Stimulated activated CD4-positive, alpha-beta T cell treated with anti-CD3 and anti-CD28 coated beads, Interleukin-4, amount 100 ng/mL, for 4 hours (primary cell): ENCODE measurements at regions not wholly inside any gene's neighbourhood (a gene's known extent, or its start where the extent isn't known, plus 50 kb on each side); places are given as distances from the start of the nearest gene placed in this dataset.
"Not testable (repeated sequence)": the region's sequence is repeated elsewhere in the genome, so short reads cannot be mapped to it uniquely, and the experiment has no call there.

ENCODE experiments used
- DNase-seq, 2 experiments: peaks; one replicate each; pipeline ENCODE4 v3.0.0-alpha.2; 2020

DNA sequence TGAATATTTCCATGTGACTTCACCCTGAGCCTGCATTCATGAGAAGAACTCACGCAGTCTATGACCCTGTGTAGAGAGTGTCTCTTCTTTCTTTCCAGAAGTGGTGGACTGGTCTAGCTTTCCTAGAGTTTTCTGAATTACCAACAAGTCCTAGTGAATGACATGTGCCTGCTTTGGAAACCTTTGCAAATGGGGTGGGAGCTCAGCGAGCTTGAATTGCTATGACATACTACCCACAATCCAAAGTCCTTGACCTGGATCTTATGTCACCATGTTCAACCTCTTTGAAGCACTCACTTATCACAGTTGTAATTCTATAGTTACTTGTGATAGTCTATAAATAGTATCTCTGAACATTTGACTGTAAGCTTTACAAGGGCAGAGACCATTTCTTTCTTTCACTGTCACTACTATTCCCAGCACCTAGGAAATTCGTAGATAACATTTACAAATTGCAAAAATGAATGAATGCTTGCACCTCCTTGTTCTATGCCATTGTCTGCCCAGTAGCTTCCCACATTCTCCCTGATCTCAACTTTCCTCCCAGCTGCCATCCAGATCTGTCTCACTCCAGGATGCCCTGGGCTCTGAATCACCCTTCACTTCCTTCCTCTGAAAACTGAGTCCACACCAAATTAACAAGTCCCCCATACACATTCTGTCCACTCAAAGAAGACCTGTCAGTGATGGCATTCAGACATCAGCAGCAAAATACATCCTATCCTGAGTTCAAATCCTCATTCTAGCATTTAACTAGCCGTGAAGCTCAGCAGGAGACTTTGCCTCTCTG is 201.9 kb upstream of the SESN3 start:
- DNase-seq, result no peak

DNA sequence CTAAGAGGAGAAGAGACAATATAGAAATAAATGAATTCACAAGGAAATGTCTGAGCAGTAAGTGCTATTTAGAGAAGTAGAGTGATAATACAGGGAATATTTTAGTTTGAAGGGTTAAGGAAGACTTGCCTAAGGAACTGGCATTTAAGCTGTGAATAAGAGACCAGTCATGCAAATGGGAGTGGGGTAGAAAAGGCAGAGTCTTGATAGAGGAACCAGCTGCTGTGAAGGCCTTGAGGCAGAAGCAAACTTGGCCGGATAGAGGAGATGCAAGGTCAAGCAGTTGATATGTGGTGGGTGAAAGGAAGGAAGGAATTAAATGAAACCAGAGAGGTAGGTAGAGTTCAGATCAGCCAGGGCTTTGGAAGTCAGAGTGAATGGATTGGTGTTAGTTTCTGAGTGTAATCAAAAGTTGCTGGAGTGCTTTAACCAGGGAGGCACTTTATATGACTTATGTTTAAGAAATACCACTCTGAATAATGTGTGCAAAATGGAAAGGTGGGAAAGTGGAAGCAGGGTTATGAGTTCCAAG is 198.4 kb upstream of the SESN3 start:
- DNase-seq, result no peak

DNA sequence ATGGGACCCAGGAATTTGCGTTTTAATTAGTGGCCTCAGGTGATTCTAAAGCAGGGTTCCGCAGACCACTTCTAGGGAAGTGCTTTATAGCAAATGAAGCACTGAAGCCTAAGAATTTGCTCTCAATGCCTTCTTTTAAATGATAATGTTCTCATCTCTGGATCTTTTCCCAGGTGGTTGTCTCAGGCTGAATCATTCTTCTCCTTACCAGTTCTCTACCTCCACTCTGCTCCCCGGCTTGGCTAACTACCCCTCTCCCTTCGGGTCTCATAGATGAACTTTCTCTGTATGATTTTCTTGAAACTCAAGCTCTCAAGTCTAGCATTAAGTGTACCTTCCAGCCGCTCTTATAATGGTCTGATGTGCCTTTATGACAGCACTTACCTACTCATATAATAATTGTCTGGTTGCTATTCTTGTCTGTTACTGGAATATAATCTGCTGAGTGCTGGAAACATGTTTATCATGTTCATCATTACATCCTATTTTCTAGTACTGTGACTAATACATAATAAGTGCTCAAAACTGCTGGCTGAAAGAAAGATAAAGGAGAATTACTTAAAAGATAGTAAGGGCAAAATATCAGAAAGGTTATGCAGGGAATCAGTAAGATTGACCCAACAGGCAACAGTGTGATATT is 195.9 kb upstream of the SESN3 start:
- DNase-seq, result no peak

DNA sequence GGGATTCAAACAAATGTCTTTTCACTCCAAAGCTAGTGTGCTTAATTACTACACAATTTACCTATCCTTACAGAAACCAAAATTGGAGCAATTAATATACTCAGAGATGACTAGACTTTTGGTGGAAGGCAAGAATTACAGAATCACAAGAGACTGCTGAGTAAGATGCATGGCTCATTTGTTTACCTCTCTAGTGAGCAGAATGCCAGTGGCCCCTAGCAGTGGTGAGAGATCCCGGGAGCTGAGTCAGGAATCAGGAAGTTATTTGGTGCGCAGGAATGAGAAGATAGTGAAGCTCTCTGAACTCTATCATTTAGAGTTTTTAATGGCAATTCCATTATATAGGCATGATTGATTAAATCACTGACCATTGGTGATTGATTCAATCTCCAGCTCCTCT is 188.9 kb upstream of the SESN3 start:
- no peak for DNase-seq

DNA sequence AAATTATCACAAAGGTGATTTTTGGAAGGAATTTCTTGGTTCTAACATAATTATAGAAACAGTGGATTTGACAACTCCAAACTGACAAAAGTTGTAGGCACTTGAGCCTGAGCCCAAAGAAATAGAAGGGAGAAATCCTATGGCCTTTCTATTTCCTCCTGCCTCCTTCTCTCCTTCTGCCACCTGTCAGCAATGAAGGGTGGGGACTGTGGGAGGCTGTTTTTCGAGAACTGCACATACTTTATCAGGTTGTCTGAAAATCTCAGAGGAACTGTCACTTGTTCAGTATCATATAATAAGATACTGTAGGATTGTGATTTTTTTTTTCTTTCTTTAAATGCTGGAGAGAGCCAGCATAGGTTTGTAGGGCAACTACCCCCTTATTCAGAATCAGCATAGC is 187.9 kb upstream of the SESN3 start:
- DNase-seq, result no peak

DNA sequence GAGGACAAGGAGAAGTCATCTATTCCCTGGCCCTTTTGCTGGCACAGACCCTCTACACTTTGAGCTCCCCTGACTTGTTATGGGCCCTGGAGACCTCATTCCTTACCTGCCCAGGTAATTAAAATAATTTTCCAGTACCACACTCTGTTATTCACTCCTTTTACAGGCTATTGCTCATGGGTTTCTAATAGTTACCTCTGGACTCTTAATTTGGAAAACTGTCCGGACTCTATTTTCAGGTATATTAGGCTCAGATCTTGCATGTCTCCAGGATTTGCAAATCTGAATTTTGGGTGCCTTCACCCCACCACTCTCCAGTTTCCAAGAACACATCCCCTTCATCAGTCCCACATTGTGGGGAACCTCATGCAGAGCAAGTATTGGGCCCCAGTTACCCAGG is 186.8 kb upstream of the SESN3 start:
- DNase-seq, result no peak

DNA sequence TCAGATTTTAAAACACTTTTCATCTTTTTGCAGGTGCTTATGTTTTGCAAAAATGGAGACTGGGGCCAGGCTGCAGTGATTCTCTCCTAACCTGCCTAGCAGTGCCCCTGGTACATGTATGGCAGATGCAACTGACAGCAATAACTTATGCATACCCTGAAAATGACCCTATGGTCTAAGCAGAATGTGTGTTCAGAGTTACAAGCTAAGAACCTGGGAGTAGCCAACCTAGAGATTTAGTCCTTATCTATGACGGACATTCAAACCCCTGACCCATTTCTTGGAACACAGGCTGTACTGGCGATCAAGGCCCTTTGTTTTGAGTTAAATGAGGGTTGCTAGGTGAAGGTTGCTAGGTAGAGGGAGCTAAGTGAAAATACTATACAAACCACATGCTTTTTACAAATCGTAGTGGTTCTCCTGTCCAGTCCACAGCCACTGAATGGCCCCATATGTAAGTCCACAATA is 184.9 kb upstream of the SESN3 start:
- no peak for DNase-seq

DNA sequence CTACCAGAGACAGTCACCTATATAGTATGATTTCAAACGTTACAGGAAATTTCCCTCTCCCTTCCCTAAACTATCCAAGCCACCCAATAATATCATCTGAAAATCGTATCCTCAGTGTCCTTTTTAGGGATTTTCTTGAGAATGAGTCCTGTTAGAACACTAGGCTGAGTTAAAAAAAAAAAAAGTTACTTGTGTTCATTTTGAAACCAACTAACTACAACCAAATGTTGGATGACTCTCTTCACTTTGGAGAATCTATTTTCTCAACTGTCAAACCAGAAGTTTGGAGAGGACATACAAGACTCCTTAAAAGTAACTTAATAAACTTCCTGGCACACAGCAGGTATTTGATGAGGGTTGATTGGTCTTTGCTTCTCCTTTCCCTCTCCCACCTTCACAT is 183.2 kb upstream of the SESN3 start:
- DNase-seq, result no peak

DNA sequence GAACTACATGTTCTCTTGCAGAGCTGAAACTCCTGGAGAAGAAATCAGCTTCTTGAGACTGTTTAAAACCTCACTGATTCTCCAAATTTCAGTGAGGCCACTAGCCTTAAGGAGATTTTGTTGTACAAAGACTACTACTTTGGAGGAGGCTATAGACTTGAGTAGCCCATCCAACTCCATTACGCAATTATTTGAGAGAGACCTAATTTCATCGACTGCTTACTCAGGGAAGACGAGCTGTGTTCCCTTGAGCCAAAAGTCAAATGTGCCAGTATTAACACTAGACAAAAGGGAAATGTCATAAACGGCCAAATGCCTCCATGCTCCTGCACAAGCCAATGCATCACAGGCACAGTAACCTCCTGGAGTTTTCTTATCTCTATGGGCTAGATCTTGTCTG is 182.8 kb upstream of the SESN3 start:
- DNase-seq, result no peak

DNA sequence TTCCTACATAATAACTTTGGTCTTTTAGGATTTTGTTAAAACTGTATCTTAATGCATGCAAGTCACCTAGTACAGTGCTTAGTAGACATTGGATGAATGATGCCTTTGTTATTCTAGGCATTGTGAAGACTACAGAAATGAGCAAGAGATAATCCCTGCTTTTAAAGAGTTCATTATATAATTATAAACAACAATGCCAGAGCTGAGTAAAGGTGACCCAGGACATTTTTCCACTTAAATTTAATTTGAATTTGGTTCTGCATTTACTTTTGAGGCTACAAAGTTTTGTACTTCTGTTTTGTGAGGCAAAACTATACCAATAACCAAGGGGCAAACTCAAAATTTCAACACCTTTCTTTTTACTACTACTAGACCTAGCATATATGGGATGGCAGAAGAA is 182.0 kb upstream of the SESN3 start:
- no peak for DNase-seq

DNA sequence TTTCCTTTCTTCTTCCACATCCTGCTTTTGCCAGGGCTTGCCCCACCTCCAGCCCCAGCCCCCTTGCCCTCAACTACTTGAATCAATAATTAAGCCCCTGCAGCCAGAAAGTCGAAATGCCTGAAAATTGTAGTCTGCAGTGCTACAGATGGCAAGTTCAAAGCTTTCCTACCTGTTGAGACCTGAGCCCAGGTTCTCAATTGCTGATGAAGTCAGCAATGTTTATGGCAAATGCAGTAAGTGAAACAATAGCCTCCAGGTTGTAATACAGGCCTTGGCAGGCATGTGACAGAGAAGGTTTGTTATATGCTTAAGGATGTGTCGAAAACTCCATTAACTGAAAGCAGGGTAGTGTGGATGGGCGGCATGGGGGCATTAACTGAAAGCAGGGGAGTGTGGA is 181.1 kb upstream of the SESN3 start:
- DNase-seq, result no peak

DNA sequence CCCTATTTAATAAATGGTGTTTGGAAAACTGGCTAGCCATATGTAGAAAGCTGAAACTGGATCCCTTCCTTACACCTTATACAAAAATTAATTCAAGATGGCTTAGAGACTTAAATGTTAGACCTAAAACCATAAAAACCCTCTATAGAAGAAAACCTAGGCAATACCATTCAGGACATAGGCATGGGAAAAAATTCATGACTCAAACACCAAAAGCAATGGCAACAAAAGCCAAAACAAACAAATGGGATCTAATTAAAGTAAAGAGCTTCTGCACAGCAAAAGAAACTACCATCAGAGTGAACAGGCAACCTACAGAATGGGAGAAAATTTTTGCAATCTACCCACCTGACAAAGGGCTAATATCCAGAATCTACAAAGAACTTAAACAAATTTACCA is 179.7 kb upstream of the SESN3 start:
- DNase-seq, result not testable (repeated sequence)

DNA sequence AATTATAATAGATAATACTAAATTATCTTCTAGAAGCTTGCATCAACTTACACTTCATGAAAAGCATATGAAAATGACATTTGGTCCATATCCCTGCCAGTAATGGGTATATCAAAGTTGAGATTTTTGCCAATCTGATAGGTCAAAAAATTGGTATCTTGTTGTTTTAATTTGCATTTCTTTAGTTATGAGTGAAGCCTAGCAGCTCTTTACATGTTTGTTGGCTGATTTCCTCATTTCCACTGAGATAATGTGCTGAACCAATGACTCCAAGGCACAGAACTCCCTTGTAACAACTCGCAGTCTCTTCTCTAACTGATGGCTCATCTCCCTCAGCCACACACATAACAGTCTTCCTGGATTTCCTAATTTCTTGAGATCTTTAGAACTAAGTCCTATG is 175.3 kb upstream of the SESN3 start:
- no peak for DNase-seq

DNA sequence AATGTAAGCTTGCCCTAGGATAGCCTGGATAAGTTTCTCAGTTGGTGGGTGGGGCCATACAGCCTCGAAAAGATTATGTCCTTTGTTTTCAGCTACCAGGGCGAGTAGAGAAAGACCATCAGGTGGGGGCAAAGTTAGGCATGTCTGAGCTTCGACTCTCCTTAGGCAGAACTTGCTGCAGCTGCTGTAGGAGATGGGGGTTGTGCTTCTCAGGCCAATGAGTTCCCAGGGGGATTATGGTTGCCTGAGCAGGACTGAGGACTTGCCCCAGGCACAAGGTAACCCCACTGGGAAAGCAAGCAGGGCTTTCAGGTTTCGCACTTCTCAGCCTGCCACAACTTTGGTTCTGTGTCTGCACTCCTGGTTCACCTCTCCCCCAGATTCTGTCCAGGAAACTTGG is 173.4 kb upstream of the SESN3 start:
- DNase-seq, result no peak

DNA sequence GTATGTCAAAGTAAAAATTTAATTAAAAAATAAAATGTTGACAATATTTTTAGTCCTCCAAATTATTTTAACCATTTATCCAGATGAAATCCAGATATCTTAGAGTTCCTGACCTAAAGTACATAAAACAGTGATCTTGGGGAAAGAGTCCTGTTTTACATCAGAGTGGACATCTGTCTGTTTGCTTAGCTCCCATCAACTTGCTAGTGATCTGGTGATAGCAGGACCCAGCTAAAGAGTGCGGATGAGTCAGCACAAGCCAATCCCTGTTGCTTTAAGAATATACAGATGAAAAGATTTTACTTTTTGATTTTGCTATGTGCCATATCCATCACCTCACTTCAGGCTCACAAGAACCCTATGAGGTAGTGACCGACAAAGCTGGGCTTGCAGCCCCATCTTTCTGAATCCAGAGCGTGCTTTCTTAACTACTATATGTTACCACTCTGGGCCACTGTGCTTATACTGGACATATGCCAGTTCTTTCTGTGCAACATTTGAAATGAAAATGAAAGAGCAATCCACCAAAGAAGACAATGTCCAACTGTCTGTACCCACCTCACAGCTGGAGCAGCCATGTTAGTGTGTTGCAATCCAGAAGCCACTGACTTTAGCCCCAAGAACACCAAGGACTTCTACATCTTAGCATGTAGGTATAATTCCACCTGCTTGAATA is 167.6 kb upstream of the SESN3 start:
- DNase-seq, result no peak

DNA sequence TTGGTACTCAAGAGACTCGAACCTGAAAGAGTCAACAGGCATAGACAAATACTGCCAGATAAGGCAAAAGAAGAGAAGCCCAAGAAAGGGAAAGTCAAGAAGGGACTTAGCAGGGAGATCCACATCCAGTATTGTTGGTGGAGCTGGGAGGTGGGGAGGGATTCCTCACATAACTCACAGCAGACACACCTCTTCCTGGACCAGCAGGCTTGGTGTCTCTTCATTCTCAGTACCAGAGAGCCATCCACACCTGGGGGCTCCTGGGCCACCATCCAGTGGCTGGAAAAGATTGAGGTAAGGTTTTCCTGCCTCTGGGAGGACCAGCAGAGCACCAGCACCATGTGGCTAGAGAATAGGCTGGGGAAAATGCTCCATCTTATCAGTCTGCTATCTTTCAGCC is 161.6 kb upstream of the SESN3 start:
- DNase-seq, result no peak

DNA sequence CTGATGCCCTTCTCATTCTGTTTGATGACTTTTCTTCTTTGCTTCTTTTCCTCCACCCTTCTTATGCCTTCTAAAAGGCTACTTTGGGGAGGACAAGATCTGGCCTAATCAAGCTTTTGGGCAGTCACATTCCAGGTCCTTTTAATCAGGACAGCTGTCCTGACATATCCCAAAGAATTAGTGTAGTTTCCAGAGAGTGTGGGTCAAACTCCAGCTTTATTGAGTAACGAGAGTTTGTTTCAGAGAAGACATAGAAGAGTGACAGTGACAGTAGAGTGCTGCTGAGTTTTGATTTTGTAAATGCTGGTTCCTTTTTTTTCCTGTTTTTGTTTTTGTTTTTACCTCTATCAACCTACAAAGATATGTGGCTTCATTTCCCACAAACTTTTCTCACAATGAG is 158.4 kb upstream of the SESN3 start:
- no peak for DNase-seq

DNA sequence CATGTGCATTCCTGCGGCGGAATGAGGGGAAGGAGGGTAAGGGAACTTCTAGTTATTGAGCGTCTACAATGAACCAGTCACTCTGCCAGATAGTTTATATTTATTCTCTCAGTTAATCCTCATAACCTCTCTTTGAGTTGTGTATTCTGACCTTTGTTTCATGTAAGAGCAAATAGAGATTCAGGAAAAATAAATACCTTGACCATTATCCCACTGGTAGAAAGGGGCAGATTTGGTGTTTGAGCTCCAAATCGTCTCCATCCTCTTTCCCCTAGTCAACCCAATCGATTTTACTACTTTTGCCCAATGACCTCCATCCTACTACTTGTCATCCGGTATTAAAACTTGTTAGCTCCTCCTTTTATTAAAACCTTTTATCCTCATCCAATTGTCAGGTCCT is 157.1 kb upstream of the SESN3 start:
- no peak for DNase-seq

DNA sequence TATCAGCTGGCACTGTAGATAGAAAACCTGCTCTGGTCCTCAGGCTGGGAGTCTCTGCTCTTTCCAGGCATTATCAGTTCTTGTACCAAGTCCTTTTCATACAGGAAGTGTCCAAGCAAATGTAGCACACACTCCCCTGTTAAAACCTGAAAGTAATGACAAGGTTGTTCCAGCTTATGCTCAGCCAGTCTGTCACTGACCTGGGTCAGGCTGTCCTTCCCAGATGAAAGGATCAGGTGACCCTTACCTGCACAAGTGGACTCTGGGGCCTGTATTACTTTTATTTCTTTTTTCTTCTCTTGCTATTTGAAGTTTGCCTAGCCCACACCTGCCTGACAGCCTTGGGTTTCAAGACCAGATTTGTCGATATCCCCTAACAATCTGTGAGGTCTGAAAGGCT is 156.3 kb upstream of the SESN3 start:
- DNase-seq, result no peak

DNA sequence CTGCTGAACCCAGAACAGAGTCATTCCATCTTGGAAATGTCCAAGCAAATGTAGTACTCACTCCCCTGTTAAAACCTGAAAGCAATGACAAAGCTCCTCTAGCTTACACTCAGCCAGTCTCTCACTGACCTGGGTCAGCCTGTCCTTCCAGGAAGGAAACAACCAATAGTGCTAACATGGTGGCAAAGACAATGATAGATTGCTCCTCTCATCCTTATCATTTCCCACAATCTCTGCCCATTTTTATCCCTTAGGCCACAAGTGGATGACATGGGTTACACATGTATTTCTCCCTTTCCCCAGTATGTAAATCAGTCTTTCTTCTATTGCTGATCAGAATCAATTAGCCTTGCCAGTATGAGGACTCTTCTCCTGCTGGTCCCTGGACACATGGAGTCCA is 154.6 kb upstream of the SESN3 start:
- DNase-seq, result no peak

DNA sequence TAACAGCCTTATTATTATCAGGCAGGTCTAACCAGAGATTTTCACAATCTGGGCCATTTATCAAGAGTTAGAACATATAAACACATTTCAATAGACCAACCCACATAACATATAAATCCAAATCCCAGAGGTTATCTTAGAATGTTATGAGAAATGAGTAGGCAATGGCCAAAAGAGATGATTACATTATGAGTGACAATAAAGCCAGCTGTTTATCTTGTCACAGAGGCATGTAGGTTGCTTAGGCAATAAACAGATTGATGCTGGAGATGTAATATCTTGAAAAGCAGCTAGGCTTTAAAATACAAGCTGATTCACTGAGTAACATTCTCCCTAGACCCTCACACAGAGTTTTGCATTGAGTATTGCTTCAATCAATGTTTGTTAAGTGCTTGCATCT is 148.5 kb upstream of the SESN3 start:
- no peak for DNase-seq

DNA sequence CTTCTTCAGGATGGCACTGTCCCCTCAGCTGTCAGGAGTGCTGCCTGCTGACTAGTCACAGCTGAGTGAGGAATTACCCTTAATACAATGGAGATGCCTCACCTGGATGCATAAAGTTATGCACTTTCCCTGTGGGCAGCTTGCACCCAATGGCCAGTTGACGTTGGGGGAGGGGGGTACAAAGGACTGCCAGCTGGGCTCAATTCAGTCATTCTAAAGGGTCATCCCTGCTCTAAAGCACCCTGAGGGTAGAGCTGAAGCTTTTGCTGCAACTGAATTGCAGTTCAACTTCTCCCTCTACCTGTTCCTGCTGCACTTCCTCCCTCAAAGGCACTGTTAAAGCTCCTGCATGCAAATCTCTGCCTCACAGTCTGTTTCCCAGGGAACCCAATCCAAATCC is 147.8 kb upstream of the SESN3 start:
- DNase-seq, result no peak

DNA sequence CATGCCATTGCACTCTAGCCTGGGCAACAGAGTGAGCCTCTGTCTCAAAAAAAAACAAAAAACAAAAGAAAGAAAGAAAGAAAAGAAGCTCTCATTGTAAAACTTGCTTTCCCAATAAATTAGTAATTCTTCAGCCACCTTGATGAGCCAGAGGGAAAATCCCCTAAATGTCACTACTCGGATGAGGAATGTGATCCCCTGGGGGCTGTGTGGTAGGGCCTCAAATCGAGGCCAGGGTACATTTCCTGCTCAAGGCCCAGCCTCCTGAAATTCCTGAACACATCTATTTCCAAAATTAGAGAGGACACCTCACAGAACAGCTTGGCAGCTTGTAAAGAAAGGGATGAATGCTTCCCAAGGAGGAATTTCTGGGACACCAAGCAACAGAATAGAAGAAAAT is 147.1 kb upstream of the SESN3 start:
- DNase-seq, result no peak

DNA sequence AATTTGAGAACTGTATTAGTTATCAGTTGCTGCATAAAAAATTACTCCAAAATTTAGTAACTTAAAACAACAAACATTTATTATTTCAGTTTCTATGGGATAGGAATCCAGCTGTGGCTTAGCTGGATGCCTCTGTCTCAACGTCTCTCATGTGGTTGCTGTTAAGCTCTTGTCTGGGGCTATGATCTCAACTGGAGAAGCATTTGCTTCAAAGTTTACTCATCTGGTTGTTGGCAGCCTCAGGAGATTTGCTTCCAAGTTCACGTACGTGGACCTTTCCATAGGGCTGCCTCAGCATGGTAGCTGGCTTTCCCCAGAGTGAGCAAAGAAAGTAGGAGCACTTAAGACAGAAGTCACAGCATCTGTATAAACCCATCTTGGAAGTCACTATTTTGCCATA is 144.9 kb upstream of the SESN3 start:
- DNase-seq, result no peak
